SK-N-SH (cell line): ENCODE measurements at regions not wholly inside any gene's neighbourhood (a gene's known extent, or its start where the extent isn't known, plus 50 kb on each side); places are given as distances from the start of the nearest gene placed in this dataset.

ENCODE experiments used
- CTCF ChIP-seq: fragments of 200-600 bp; sonication (generic); IDR thresholded peaks from 2 replicates; pipeline ENCODE4 v1.6.1; 2017; ENCODE audit warnings: antibody characterized with exemption, mild to moderate bottlenecking, moderate library complexity
- FOXJ3 ChIP-seq: sonication (generic); formaldehyde crosslinking; IDR thresholded peaks from 2 replicates; pipeline ENCODE4 v1.5.1; 2020; ENCODE audit warnings: mild to moderate bottlenecking, missing genetic modification reagents
- JUND ChIP-seq: IDR thresholded peaks from 2 replicates; pipeline ENCODE4 v1.4.0; 2012
- REST ChIP-seq: IDR thresholded peaks from 2 replicates; pipeline ENCODE4 v1.6.1; 2012; ENCODE audit warnings: mild to moderate bottlenecking, low read depth, low read length, moderate library complexity

- TF ChIP-seq REST (no peak), FOXJ3 (no peak), CTCF (no peak), JUND (no peak)
Observed at GRCh38 chr9:96031916-96032534, 156.5 kb downstream of the ERCC6L2 start.
